GM18508 (cell line): ENCODE measurements at regions not wholly inside any gene's neighbourhood (a gene's known extent, or its start where the extent isn't known, plus 50 kb on each side); places are given as distances from the start of the nearest gene placed in this dataset.

ENCODE experiments used
- ATAC-seq: cut with Tn5 transposase; IDR thresholded peaks from one replicate; pipeline ENCODE4 v1.9.1; 2021; ENCODE audit warnings: moderate number of reproducible peaks; ENCODE audit not compliant: insufficient read depth, unreplicated experiment

DNA sequence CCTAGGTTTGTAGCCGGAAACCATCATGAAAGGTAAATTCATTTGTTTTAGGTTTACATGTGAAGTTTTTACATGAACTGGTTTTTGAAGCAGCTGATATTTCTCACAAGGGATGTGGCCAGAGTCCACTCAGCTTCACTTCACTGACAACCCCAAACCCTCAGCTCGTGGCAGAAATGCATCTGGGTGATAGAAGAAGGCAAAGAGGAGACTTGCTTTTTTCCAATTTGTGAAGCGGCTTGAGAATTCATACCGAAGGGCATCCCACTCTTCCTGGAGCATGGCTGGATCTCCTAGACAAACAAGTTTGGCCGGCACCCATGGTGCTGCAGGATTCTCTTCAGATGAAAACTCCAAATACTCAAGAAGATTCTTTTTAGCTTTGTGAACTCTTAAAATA is 392.8 kb upstream of the CNR1 start:
- no peak for ATAC-seq

DNA sequence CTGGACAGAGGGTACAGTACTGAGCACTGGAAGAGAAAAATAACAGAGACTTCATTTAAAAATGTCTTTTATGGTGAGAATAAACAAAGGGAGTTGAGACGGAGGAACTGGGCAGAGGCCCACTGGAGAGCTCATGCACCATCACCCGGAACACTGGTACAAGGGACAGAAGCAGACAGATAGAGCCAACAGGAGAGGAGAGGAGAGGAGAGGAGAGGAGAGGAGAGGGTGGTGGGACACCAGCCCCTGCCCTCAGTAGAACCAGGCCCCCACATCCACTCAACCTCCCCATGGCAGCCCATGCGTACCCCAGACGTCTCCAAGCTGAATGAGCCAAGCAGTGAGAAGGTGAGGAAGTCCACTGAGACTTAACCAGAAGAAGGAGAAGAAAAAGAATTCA is 390.5 kb upstream of the CNR1 start:
- no peak for ATAC-seq

DNA sequence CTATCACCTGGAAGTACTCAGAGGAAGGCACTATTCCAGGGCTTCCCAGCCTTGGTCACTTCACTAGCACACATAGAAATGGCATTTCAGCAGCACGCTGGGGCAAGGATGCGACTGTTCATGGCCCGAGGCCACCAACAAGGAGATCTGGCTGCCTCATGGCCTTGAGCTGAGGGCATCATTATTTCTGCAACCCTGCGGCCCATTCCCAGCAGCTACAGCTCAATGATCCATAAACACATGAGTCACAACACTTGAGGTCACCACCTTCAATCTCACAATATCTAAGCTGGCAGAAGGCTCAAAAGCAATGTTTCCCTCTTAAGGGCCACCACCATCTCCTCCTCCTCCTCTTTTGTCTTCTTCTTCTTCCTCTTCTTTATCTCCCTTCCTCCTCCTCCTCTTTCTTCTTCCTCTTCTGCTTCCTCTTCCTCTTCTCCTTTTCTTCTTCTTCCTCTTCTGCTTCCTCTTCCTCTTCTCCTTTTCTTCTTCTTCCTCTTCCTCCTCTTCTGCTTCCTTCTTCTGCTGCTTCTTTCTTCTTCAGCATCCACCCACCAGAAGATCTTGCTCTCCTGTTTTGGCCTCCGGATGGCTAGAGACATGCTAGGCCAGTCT is 382.9 kb upstream of the CNR1 start:
- no peak for ATAC-seq

GRCh38 chr6:88547768-88548167 is 381.6 kb upstream of the CNR1 start:
- ATAC-seq = no peak

GRCh38 chr6:88545991-88546390 is 379.8 kb upstream of the CNR1 start:
- ATAC-seq = no peak

GRCh38 chr6:88544986-88545612 is 379.0 kb upstream of the CNR1 start:
- ATAC-seq = no peak

DNA sequence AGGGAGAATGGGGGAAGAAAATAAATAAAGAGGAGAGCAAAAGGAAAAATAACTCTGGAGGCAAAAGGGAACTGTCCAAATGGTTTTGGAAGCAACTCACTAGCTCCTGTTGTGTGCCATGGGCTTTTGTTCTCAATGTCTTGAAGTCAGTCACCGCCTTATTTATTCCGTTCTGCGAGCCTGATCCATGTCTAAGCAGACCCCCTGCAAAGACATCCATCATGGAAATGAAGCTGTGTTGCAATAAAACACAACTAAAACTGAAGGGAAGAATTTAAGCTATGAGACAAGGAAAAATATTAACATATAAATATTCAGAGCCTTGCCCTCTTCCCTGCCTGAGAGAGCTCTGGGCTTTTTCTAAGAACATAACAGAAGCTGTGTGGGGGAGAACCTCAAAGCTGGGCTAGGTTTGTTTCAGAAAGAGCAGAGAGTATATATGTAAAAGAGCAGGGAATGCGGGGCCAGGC is 373.2 kb upstream of the CNR1 start:
- no peak for ATAC-seq

GRCh38 chr6:88538840-88539239 is 372.7 kb upstream of the CNR1 start:
- no peak for ATAC-seq

DNA sequence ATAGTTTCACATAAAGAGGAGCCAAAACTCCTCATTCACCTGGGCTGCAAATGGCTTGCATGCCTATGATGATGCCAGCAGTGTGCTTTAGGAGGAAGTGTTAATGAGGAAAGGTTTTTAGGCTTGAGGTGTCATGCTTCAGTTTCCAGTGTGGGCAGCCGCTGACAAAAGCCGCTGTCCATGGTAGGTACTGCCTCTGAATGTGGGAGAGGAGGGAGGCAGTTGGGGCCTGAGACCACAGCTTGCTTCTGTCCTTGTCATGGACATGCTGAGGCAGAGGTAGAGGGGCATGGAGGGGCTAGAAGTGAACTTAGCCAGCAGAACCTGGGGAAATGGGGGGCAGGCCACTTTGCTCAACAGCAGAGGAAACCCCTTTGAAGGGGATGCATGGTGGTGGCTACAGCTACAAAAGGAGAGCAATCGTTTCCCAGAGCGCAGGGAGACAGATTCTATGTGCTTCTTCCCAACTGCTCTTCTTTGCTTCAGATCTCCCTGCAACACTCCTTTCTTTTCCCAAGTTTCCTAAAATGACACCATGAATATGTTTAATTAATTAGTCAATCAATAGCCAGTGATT is 372.1 kb upstream of the CNR1 start:
- no peak for ATAC-seq

- ATAC-seq = no peak
Measured at GRCh38 chr6:88536071-88536625, 370.0 kb upstream of the CNR1 start.

- ATAC-seq = no peak
Measured at GRCh38 chr6:88535306-88535705, 369.2 kb upstream of the CNR1 start.

GRCh38 chr6:88532241-88532860 is 366.2 kb upstream of the CNR1 start:
- no peak for ATAC-seq

GRCh38 chr6:88529726-88530125 is 363.6 kb upstream of the CNR1 start:
- ATAC-seq = no peak

GRCh38 chr6:88520445-88520844 is 354.3 kb upstream of the CNR1 start:
- no peak for ATAC-seq

DNA sequence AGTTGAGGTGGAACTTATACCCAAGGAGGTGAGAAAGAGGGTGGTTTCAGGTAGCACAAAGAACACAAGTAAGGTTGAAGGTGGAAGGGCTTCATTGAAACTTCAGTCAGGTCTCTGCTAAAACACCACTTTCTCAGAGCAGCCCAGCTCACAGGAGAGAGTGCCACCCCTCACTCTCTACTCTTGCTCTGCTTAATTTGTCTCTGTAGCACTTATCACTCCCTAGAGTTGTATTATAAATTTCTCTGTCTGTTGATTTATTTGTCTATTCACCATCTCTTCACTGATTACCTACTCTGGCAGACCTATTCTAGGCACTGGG is 353.8 kb upstream of the CNR1 start:
- no peak for ATAC-seq

- no peak for ATAC-seq
Measured at GRCh38 chr6:88519301-88520016, 353.3 kb upstream of the CNR1 start.

DNA sequence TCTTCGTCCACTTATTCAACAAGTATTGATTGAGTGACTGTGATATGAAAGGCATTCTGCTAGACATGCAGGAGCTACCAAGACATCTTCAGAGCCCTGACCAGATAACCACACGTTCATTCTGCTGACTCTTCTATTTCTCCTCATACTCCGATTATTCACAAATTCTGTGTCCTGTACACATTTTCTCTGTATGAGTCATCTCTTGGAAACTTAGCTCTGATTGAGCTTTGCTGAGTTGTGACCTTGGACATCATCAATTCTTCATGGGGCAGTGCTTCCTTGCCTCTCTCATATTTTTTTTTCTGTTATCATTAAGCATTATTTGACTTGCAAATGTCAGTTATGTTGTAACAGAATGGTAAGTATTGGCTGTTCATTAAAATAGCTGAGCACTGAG is 351.6 kb upstream of the CNR1 start:
- no peak for ATAC-seq

DNA sequence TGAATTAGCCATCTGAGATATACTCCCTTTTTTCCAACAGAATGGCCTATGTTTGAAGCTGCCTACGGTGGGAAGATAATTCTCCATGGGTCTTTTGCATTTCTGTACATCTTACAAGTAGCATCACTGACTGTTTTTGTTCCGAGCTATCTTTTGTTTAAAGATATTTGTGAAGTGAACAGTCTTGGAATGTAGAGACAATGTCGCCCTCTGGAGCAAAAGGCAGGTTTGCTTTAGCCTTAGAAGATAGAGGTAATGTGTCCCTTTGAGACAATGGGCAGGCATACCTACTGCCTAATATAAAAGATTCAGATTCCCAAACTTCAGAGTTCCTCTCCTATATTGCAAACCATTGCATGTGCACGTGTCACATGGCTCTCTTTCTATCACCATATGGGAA is 347.8 kb upstream of the CNR1 start:
- ATAC-seq = no peak

GRCh38 chr6:88513471-88513870 is 347.3 kb upstream of the CNR1 start:
- ATAC-seq = no peak

DNA sequence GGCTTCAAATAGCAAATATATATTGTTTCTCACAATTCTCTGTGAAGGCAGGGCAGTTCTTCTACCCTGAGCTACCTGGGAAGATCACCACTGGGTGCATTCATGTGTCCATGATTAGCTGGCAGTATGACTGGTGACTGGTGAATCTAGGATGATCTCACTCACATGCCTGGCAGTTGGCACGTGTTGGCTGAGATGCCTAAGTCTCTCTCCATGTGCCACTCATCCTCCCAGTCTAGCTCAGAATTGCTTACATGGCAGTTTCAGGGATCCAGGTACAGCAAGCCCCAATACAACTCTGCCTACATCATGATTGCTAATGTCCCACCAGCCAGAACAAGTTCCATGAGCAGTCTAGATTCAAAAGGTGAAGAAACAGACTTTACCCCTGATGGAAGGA is 346.8 kb upstream of the CNR1 start:
- no peak for ATAC-seq

GRCh38 chr6:88502391-88502790 is 336.2 kb upstream of the CNR1 start:
- ATAC-seq = no peak
